HEK293 (cell line): ENCODE measurements at regions not wholly inside any gene's neighbourhood (a gene's known extent, or its start where the extent isn't known, plus 50 kb on each side); places are given as distances from the start of the nearest gene placed in this dataset.

Experiments used
- CTCF ChIP-seq: fragments of 450-650 bp; formaldehyde crosslinking; IDR thresholded peaks from 2 replicates; pipeline ENCODE4 v1.5.1; 2016; ENCODE audit warnings: missing biosample characterization, missing genetic modification characterization
- PRDM2 ChIP-seq: fragments of 450-650 bp; formaldehyde crosslinking; IDR thresholded peaks from 2 replicates; pipeline ENCODE4 v1.5.1; 2016; ENCODE audit warnings: missing biosample characterization, missing genetic modification characterization, borderline replicate concordance
- SETDB1 ChIP-seq: IDR thresholded peaks from one replicate; pipeline ENCODE4 v1.6.1; 2017; ENCODE audit warnings: mild to moderate bottlenecking, low read length, moderate library complexity, mixed read lengths; ENCODE audit not compliant: insufficient read length
- TCF7L2 ChIP-seq: IDR thresholded peaks from 2 replicates; pipeline ENCODE4 v1.6.1; 2011; ENCODE audit warnings: low read depth, mild to moderate bottlenecking, inconsistent platforms, low read length, moderate library complexity, borderline replicate concordance
- TSHZ1 ChIP-seq: fragments of 450-650 bp; formaldehyde crosslinking; IDR thresholded peaks from 2 replicates; pipeline ENCODE4 v1.5.1; 2016; ENCODE audit warnings: missing biosample characterization, missing genetic modification characterization, borderline replicate concordance
- ZNF146 ChIP-seq: fragments of 450-650 bp; formaldehyde crosslinking; IDR thresholded peaks from 2 replicates; pipeline ENCODE4 v1.5.1; 2016; ENCODE audit warnings: missing biosample characterization, missing genetic modification characterization
- ZNF174 ChIP-seq: fragments of 450-650 bp; formaldehyde crosslinking; IDR thresholded peaks from 2 replicates; pipeline ENCODE4 v1.5.0; 2017; ENCODE audit warnings: missing biosample characterization, mild to moderate bottlenecking, missing genetic modification characterization
- ZNF24 ChIP-seq: fragments of 450-650 bp; formaldehyde crosslinking; IDR thresholded peaks from 2 replicates; pipeline ENCODE4 v1.5.1; 2016; ENCODE audit warnings: missing biosample characterization, missing genetic modification characterization
- ZNF274 ChIP-seq, 2 experiments: fragments of 200-500 bp in 1 of 2; fragments of 450-650 bp in 1 of 2; sonication (Bioruptor generic) in 1 of 2; formaldehyde crosslinking in 1 of 2; IDR thresholded peaks; 2 replicates each; pipeline versions ENCODE4 v1.5.1 to v1.6.1; 2014 to 2016; ENCODE audit warnings: borderline replicate concordance in 1 of 2, inconsistent platforms in 1 of 2, low read length in 1 of 2, missing biosample characterization in 1 of 2, missing genetic modification characterization in 1 of 2
- ZNF362 ChIP-seq: fragments of 450-650 bp; formaldehyde crosslinking; IDR thresholded peaks from 2 replicates; pipeline ENCODE4 v1.5.1; 2016; ENCODE audit warnings: missing biosample characterization, missing genetic modification characterization
- ZNF366 ChIP-seq: fragments of 450-650 bp; formaldehyde crosslinking; conservative IDR thresholded peaks from 2 replicates; pipeline ENCODE4 v1.5.1; 2016; ENCODE audit warnings: missing biosample characterization, missing genetic modification characterization
- ZNF76 ChIP-seq: fragments of 450-650 bp; formaldehyde crosslinking; IDR thresholded peaks from 2 replicates; pipeline ENCODE4; 2016; ENCODE audit warnings: low read depth, missing biosample characterization, missing genetic modification characterization, borderline replicate concordance
- TF ChIP-seq, protein P1 (sequence below): fragments of 450-650 bp; formaldehyde crosslinking; IDR thresholded peaks from 2 replicates; pipeline ENCODE4 v1.5.1; 2016; ENCODE audit warnings: missing biosample characterization, missing genetic modification characterization, low read depth
- TF ChIP-seq, protein P2 (sequence below): fragments of 450-650 bp; formaldehyde crosslinking; IDR thresholded peaks from 2 replicates; pipeline ENCODE4 v1.5.1; 2016; ENCODE audit warnings: missing biosample characterization, missing genetic modification characterization

- TF ChIP-seq SETDB1, result no peak
- TF ChIP-seq TCF7L2, result no peak
- no peak for TF ChIP-seq TSHZ1 (tag by site-specific recombination)
- TF ChIP-seq ZNF146 (tag by site-specific recombination), result no peak
- TF ChIP-seq, protein P1, sequence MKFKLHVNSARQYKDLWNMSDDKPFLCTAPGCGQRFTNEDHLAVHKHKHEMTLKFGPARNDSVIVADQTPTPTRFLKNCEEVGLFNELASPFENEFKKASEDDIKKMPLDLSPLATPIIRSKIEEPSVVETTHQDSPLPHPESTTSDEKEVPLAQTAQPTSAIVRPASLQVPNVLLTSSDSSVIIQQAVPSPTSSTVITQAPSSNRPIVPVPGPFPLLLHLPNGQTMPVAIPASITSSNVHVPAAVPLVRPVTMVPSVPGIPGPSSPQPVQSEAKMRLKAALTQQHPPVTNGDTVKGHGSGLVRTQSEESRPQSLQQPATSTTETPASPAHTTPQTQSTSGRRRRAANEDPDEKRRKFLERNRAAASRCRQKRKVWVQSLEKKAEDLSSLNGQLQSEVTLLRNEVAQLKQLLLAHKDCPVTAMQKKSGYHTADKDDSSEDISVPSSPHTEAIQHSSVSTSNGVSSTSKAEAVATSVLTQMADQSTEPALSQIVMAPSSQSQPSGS (tag by site-specific recombination), result no peak
- no peak for TF ChIP-seq CTCF (tag by site-specific recombination)
- TF ChIP-seq, protein P2, sequence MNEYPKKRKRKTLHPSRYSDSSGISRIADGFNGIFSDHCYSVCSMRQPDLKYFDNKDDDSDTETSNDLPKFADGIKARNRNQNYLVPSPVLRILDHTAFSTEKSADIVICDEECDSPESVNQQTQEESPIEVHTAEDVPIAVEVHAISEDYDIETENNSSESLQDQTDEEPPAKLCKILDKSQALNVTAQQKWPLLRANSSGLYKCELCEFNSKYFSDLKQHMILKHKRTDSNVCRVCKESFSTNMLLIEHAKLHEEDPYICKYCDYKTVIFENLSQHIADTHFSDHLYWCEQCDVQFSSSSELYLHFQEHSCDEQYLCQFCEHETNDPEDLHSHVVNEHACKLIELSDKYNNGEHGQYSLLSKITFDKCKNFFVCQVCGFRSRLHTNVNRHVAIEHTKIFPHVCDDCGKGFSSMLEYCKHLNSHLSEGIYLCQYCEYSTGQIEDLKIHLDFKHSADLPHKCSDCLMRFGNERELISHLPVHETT (tag by site-specific recombination), result no peak
- TF ChIP-seq ZNF362, result no peak
- TF ChIP-seq ZNF366 (tag by site-specific recombination), result no peak
- no peak for TF ChIP-seq ZNF24
- TF ChIP-seq ZNF274 (IDR thresholded peaks at IDR 0.05; ENCODE audit: low read length), result no peak
- TF ChIP-seq ZNF274 (tag by site-specific recombination; IDR thresholded peaks at IDR 0.05; ENCODE audit: borderline replicate concordance), result no peak
- no peak for TF ChIP-seq ZNF76 (tag by site-specific recombination)
- no peak for TF ChIP-seq PRDM2 (tag by site-specific recombination)
- TF ChIP-seq ZNF174 (tag by site-specific recombination), result no peak
Measured at GRCh38 chr21:17003763-17004373, 509.0 kb upstream of the CXADR start.
